SK-N-SH (cell line): ENCODE measurements at regions not wholly inside any gene's neighbourhood (a gene's known extent, or its start where the extent isn't known, plus 50 kb on each side); places are given as distances from the start of the nearest gene placed in this dataset.
"Not testable (repeated sequence)": the region's sequence is repeated elsewhere in the genome, so short reads cannot be mapped to it uniquely, and the experiment has no call there.

Experiments used
- EP300 ChIP-seq, 2 experiments: IDR thresholded peaks; 2 replicates each; pipeline versions ENCODE4 v1.4.0 to v1.6.1; 2012; ENCODE audit warnings: borderline replicate concordance in 1 of 2, low read depth in 1 of 2, low read length in 1 of 2
- POLR2AphosphoS5 ChIP-seq: IDR thresholded peaks from 2 replicates; pipeline ENCODE4 v1.6.1; 2012; ENCODE audit warnings: low read depth, low read length
- RAD21 ChIP-seq: IDR thresholded peaks from 2 replicates; pipeline ENCODE4 v1.6.1; 2012; ENCODE audit warnings: mild to moderate bottlenecking, low read length
- RCOR1 ChIP-seq: fragments of 150-350 bp; IDR thresholded peaks from 2 replicates; pipeline ENCODE4 v1.6.1; 2017; ENCODE audit warnings: antibody characterized with exemption, low read length
- RXRA ChIP-seq: IDR thresholded peaks from 2 replicates; pipeline ENCODE4 v1.4.0; 2012; ENCODE audit warnings: low read depth, mild to moderate bottlenecking, borderline replicate concordance
- SIN3A ChIP-seq: IDR thresholded peaks from 2 replicates; pipeline ENCODE4 v1.6.1; 2012; ENCODE audit warnings: low read depth, mild to moderate bottlenecking, low read length, moderate library complexity, borderline replicate concordance
- SMC3 ChIP-seq: IDR thresholded peaks from 2 replicates; pipeline ENCODE4 v1.6.1; 2012; ENCODE audit warnings: low read depth, low read length, improper control_type of control experiment
- TEAD4 ChIP-seq: IDR thresholded peaks from 2 replicates; pipeline ENCODE4 v1.4.0; 2012; ENCODE audit warnings: mild to moderate bottlenecking, borderline replicate concordance; ENCODE audit not compliant: insufficient read depth
- TF ChIP-seq, protein P1 (sequence below): IDR thresholded peaks from 2 replicates; pipeline ENCODE4; 2012
- TF ChIP-seq, protein P2 (sequence below): IDR thresholded peaks from 2 replicates; pipeline ENCODE4 v1.4.0; 2012; ENCODE audit warnings: low read depth
- TF ChIP-seq, protein P3 (sequence below): fragments of 200-600 bp; sonication (generic); IDR thresholded peaks from 2 replicates; pipeline ENCODE4 v1.6.1; 2017; ENCODE audit warnings: antibody characterized with exemption, mild to moderate bottlenecking, moderate library complexity
- TF ChIP-seq, protein P4 (sequence below): fragments of 150-350 bp; IDR thresholded peaks from 2 replicates; pipeline ENCODE4 v1.6.1; 2017; ENCODE audit warnings: antibody characterized with exemption, low read length, low read depth, borderline replicate concordance

DNA sequence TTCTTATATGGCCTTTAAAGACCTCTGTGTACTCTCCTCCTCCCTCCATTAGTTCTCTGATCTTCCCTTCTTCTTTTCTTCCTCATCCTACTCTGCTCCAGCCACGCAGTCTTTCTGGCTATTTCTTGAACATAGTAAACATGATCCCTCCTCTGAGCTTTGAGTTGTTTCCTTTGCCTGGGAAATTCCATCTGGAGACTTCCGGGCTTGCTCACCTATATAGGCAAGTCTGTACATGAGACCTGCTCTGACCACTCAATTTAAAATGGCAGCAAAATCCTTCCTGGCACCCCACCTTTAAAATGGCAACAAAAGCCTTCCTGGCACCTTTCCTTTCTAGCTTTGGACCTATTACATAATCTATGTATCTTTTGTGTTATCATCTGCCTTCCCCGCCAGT, 94.4 kb downstream of the SPDYE17 start:
- TF ChIP-seq SMC3; EP300 (IDR thresholded peaks at IDR 0.05; ENCODE audit: borderline replicate concordance in 1 of 2, low read depth in 1 of 2, low read length in 1 of 2); RCOR1; POLR2AphosphoS5; SIN3A; TEAD4; RXRA; RAD21: not testable (repeated sequence)
- TF ChIP-seq, protein P1, sequence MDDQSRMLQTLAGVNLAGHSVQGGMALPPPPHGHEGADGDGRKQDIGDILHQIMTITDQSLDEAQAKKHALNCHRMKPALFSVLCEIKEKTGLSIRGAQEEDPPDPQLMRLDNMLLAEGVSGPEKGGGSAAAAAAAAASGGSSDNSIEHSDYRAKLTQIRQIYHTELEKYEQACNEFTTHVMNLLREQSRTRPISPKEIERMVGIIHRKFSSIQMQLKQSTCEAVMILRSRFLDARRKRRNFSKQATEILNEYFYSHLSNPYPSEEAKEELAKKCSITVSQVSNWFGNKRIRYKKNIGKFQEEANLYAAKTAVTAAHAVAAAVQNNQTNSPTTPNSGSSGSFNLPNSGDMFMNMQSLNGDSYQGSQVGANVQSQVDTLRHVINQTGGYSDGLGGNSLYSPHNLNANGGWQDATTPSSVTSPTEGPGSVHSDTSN = not testable (repeated sequence)
- TF ChIP-seq, protein P2, sequence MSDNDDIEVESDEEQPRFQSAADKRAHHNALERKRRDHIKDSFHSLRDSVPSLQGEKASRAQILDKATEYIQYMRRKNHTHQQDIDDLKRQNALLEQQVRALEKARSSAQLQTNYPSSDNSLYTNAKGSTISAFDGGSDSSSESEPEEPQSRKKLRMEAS = not testable (repeated sequence)
- TF ChIP-seq, protein P3, sequence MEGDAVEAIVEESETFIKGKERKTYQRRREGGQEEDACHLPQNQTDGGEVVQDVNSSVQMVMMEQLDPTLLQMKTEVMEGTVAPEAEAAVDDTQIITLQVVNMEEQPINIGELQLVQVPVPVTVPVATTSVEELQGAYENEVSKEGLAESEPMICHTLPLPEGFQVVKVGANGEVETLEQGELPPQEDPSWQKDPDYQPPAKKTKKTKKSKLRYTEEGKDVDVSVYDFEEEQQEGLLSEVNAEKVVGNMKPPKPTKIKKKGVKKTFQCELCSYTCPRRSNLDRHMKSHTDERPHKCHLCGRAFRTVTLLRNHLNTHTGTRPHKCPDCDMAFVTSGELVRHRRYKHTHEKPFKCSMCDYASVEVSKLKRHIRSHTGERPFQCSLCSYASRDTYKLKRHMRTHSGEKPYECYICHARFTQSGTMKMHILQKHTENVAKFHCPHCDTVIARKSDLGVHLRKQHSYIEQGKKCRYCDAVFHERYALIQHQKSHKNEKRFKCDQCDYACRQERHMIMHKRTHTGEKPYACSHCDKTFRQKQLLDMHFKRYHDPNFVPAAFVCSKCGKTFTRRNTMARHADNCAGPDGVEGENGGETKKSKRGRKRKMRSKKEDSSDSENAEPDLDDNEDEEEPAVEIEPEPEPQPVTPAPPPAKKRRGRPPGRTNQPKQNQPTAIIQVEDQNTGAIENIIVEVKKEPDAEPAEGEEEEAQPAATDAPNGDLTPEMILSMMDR = not testable (repeated sequence)
- TF ChIP-seq, protein P4, sequence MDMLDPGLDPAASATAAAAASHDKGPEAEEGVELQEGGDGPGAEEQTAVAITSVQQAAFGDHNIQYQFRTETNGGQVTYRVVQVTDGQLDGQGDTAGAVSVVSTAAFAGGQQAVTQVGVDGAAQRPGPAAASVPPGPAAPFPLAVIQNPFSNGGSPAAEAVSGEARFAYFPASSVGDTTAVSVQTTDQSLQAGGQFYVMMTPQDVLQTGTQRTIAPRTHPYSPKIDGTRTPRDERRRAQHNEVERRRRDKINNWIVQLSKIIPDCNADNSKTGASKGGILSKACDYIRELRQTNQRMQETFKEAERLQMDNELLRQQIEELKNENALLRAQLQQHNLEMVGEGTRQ = not testable (repeated sequence)
